Neural progenitor cell (in vitro differentiated cells): ENCODE measurements at regions not wholly inside any gene's neighbourhood (a gene's known extent, or its start where the extent isn't known, plus 50 kb on each side); places are given as distances from the start of the nearest gene placed in this dataset.

Experiments used
- DNase-seq: peaks from one replicate; pipeline ENCODE4 v3.0.0-alpha.2; 2016; ENCODE audit warnings: low spot score
- H2AFZ ChIP-seq: fragments of 200-600 bp; sonication (generic); replicated peaks from 2 replicates; pipeline ENCODE4 v1.6.1; 2016; ENCODE audit warnings: antibody characterized with exemption
- H3F3A ChIP-seq: fragments of 200-600 bp; sonication (generic); 2 replicates; pipeline ENCODE4 v1.6.1; 2016; ENCODE audit warnings: antibody characterized with exemption, low read depth
- H3K27ac ChIP-seq: fragments of 200-600 bp; sonication (generic); 2 replicates; pipeline ENCODE4 v1.5.1; 2016; ENCODE audit warnings: mild to moderate bottlenecking
- H3K27me3 ChIP-seq: fragments of 200-600 bp; sonication (generic); 2 replicates; pipeline ENCODE4 v1.6.1; 2016; ENCODE audit warnings: mild to moderate bottlenecking, moderate library complexity
- H3K36me3 ChIP-seq: fragments of 200-600 bp; sonication (generic); 2 replicates; pipeline ENCODE4 v1.5.1; 2016
- H3K4me1 ChIP-seq: fragments of 200-600 bp; sonication (generic); 2 replicates; pipeline ENCODE4 v1.6.1; 2016; ENCODE audit warnings: mixed run types
- H3K4me2 ChIP-seq: fragments of 200-600 bp; sonication (generic); 2 replicates; pipeline ENCODE4 v1.6.1; 2016
- H3K4me3 ChIP-seq: fragments of 200-600 bp; sonication (generic); 2 replicates; pipeline ENCODE4 v1.5.1; 2016
- H3K79me2 ChIP-seq: fragments of 200-600 bp; sonication (generic); 2 replicates; pipeline ENCODE4 v1.6.1; 2016; ENCODE audit warnings: low read depth
- H3K9ac ChIP-seq: fragments of 200-600 bp; sonication (generic); 2 replicates; pipeline ENCODE4 v1.6.1; 2016
- H3K9me3 ChIP-seq: fragments of 200-600 bp; sonication (generic); 2 replicates; pipeline ENCODE4 v1.5.1; 2016; ENCODE audit warnings: low read depth
- H4K20me1 ChIP-seq: fragments of 200-600 bp; sonication (generic); 2 replicates; pipeline ENCODE4 v1.6.1; 2016; ENCODE audit warnings: low read depth
- H3K27ac Mint-ChIP-seq: 3 replicates; pipeline ENCODE4 v1.8.0; 2021; ENCODE audit warnings: mixed read lengths
- H3K27me3 Mint-ChIP-seq: 2 replicates; pipeline ENCODE4 v1.8.0; 2022; ENCODE audit warnings: low read depth, mild to moderate bottlenecking, inconsistent platforms, moderate library complexity, mixed read lengths; ENCODE audit not compliant: insufficient read depth
- H3K36me3 Mint-ChIP-seq: 3 replicates; pipeline ENCODE4 v1.8.0; 2021; ENCODE audit warnings: mixed read lengths
- H3K4me1 Mint-ChIP-seq: 3 replicates; pipeline ENCODE4 v1.8.0; 2021; ENCODE audit warnings: mixed read lengths
- H3K4me3 Mint-ChIP-seq: 3 replicates; pipeline ENCODE4 v1.8.0; 2021; ENCODE audit warnings: mild to moderate bottlenecking, moderate library complexity, mixed read lengths
- H3K9me3 Mint-ChIP-seq: 3 replicates; pipeline ENCODE4 v1.8.0; 2020; ENCODE audit warnings: mixed read lengths
- EZH2 ChIP-seq: fragments of 200-600 bp; sonication (generic); IDR thresholded peaks from 2 replicates; pipeline ENCODE4 v1.6.1; 2017; ENCODE audit warnings: antibody characterized with exemption, mild to moderate bottlenecking, moderate library complexity
- EZH2phosphoT487 ChIP-seq: fragments of 200-600 bp; sonication (generic); IDR thresholded peaks from 2 replicates; pipeline ENCODE4 v1.6.1; 2017; ENCODE audit warnings: antibody characterized with exemption
- TF ChIP-seq, protein P1 (sequence below): fragments of 200-600 bp; sonication (generic); IDR thresholded peaks from 2 replicates; pipeline ENCODE4 v1.5.1; 2017; ENCODE audit warnings: antibody characterized with exemption, mild to moderate bottlenecking

DNA sequence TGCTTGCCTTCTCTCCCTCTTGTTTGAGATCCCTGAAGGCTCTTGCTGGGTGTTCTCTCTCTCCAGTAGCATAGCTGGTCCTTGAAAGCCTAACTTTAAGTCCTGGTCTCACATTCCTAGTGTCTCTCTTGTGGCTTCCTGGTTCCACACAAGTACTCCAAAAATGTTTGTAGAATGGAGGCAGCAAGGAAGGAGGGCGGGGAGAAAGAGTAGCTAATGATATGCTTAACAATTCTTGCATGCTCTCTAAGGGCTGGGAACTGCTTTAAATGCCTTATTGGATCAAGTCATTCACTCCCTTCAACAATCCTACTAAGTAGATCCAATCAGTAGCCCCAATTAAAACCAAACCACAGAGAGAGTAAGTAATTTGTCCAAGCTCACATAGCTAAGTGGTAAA, 357.3 kb downstream of the KLF5 start:
- Mint-ChIP-seq H3K9me3 (no peaks in the 10 kb centered on the region), H3K36me3 (no peaks in the 10 kb centered on the region), H3K4me3 (no peak overlapping the region), H3K27me3 (peaks cover 2% of the 10 kb centered on the region), H3K27ac (no peak overlapping the region), H3K4me1 (no peaks in the 10 kb centered on the region)
- Histone ChIP-seq H3K9ac (no peak overlapping the region), H3K36me3 (no peaks in the 10 kb centered on the region), H3K9me3 (no peaks in the 10 kb centered on the region), H3K4me2 (no peak overlapping the region), H3K4me1 (no peaks in the 10 kb centered on the region), H3F3A (no peaks in the 10 kb centered on the region), H3K4me3 (no peak overlapping the region), H3K27me3 (no peaks in the 10 kb centered on the region), H3K27ac (no peak overlapping the region), H2AFZ (no peak overlapping the region), H4K20me1 (no peaks in the 10 kb centered on the region), H3K79me2 (no peaks in the 10 kb centered on the region)
- DNase-seq = peak; percentile 30
- TF ChIP-seq EZH2phosphoT487 = no peak

GRCh38 chr13:73413656-73414055, 354.9 kb downstream of the KLF5 start:
- H3K4me2 ChIP-seq = no peak overlapping the region
- H4K20me1 ChIP-seq = no peaks in the 10 kb centered on the region
- DNase-seq = no peak
- H2AFZ ChIP-seq = no peak overlapping the region
- H3K27ac ChIP-seq = no peak overlapping the region
- no peaks in the 10 kb centered on the region for H3K4me1 ChIP-seq
- no peak overlapping the region for H3K27ac Mint-ChIP-seq
- H3K27me3 Mint-ChIP-seq = peaks cover 2% of the 10 kb centered on the region
- H3K9me3 ChIP-seq = no peaks in the 10 kb centered on the region
- H3F3A ChIP-seq = no peaks in the 10 kb centered on the region
- H3K9ac ChIP-seq = no peak overlapping the region
- no peak overlapping the region for H3K4me3 ChIP-seq
- H3K4me1 Mint-ChIP-seq = no peaks in the 10 kb centered on the region
- H3K9me3 Mint-ChIP-seq = no peaks in the 10 kb centered on the region
- H3K36me3 Mint-ChIP-seq = no peaks in the 10 kb centered on the region
- no peaks in the 10 kb centered on the region for H3K27me3 ChIP-seq
- no peaks in the 10 kb centered on the region for H3K36me3 ChIP-seq
- H3K79me2 ChIP-seq = no peaks in the 10 kb centered on the region
- no peak for TF ChIP-seq EZH2phosphoT487
- no peak for TF ChIP-seq EZH2
- TF ChIP-seq, protein P1, sequence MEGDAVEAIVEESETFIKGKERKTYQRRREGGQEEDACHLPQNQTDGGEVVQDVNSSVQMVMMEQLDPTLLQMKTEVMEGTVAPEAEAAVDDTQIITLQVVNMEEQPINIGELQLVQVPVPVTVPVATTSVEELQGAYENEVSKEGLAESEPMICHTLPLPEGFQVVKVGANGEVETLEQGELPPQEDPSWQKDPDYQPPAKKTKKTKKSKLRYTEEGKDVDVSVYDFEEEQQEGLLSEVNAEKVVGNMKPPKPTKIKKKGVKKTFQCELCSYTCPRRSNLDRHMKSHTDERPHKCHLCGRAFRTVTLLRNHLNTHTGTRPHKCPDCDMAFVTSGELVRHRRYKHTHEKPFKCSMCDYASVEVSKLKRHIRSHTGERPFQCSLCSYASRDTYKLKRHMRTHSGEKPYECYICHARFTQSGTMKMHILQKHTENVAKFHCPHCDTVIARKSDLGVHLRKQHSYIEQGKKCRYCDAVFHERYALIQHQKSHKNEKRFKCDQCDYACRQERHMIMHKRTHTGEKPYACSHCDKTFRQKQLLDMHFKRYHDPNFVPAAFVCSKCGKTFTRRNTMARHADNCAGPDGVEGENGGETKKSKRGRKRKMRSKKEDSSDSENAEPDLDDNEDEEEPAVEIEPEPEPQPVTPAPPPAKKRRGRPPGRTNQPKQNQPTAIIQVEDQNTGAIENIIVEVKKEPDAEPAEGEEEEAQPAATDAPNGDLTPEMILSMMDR = no peak
- H3K4me3 Mint-ChIP-seq = no peak overlapping the region

GRCh38 chr13:73412933-73413332, 354.1 kb downstream of the KLF5 start:
- H3K79me2 ChIP-seq = no peaks in the 10 kb centered on the region
- Mint-ChIP-seq H3K4me1 (no peaks in the 10 kb centered on the region), H3K27me3 (peaks cover 2% of the 10 kb centered on the region), H3K9me3 (no peaks in the 10 kb centered on the region), H3K27ac (no peak overlapping the region), H3K36me3 (no peaks in the 10 kb centered on the region), H3K4me3 (no peak overlapping the region)
- no peak overlapping the region for H3K4me2 ChIP-seq
- no peaks in the 10 kb centered on the region for H3K4me1 ChIP-seq
- no peak for DNase-seq
- H3K9ac ChIP-seq = no peak overlapping the region
- H3K27ac ChIP-seq = no peak overlapping the region
- no peaks in the 10 kb centered on the region for H3K27me3 ChIP-seq
- no peaks in the 10 kb centered on the region for H3K36me3 ChIP-seq
- H3K4me3 ChIP-seq = no peak overlapping the region
- H2AFZ ChIP-seq = no peak overlapping the region
- H4K20me1 ChIP-seq = no peaks in the 10 kb centered on the region
- H3K9me3 ChIP-seq = no peaks in the 10 kb centered on the region
- H3F3A ChIP-seq = no peaks in the 10 kb centered on the region
- no peak for TF ChIP-seq EZH2phosphoT487
- TF ChIP-seq, protein P1 = no peak

DNA sequence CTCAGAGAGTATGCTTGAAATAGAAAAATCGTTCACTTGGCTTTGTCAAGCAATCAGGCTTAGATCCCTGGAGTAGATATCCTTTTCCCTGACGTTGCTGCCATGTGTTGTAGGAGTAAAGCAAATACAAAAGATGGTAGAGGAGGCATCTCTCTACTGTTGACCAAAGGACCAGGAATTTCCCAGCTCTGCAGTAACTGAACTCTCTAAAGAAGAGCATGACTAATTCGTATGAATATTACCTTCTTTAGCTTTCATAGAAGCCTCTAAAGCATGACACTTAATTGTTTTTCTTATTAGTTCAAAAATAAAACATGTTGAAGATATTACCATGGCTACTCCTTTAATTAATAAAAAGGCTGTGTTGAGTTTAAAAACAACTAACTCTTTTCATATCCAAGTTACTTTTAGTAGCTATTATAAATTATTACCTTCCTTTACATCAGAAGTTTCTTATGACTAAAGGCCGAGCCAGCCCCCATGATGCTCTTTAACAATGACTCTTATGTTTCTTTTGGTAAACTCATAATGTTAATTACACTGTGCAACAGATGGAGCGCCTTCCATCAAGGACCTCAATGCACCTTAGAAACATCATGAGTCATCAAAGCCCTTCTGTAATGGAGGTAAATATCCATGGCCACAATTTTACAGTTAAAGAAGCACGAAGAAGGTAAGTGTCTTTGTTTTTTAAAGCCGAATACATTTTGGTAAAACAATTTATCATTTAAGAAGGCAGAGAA, 352.4 kb downstream of the KLF5 start:
- no peak for DNase-seq
- H3K9me3 Mint-ChIP-seq = no peaks in the 10 kb centered on the region

More for the DNA sequence above, 352.4 kb downstream of the KLF5 start:
- no peak overlapping the region for H3K27ac Mint-ChIP-seq
- no peaks in the 10 kb centered on the region for H3K79me2 ChIP-seq
- H3K27ac ChIP-seq = no peak overlapping the region
- H3K4me1 ChIP-seq = no peaks in the 10 kb centered on the region
- no peak overlapping the region for H3K4me2 ChIP-seq
- H3F3A ChIP-seq = no peaks in the 10 kb centered on the region
- H4K20me1 ChIP-seq = no peaks in the 10 kb centered on the region
- no peaks in the 10 kb centered on the region for H3K36me3 Mint-ChIP-seq
- no peaks in the 10 kb centered on the region for H3K27me3 Mint-ChIP-seq
- no peak overlapping the region for H3K9ac ChIP-seq
- no peak overlapping the region for H2AFZ ChIP-seq
- H3K4me1 Mint-ChIP-seq = no peaks in the 10 kb centered on the region
- H3K4me3 ChIP-seq = no peak overlapping the region
- H3K27me3 ChIP-seq = no peaks in the 10 kb centered on the region
- H3K36me3 ChIP-seq = no peaks in the 10 kb centered on the region
- H3K4me3 Mint-ChIP-seq = no peak overlapping the region
- no peak for TF ChIP-seq EZH2phosphoT487
- TF ChIP-seq, protein P1 = no peak
- TF ChIP-seq EZH2 = no peak
- H3K9me3 ChIP-seq = no peaks in the 10 kb centered on the region
